HepG2 (cell line): ENCODE measurements at regions not wholly inside any gene's neighbourhood (a gene's known extent, or its start where the extent isn't known, plus 50 kb on each side); places are given as distances from the start of the nearest gene placed in this dataset.

Experiments used
- ATAC-seq: fragments of 200-7000 bp; cut with Tn5 transposase; 3 replicates; pipeline ENCODE4 v1.9.1; 2020; ENCODE audit warnings: mild to moderate bottlenecking, moderate library complexity
- BruUV-seq: library from RNA; stranded (reverse); fragments of 400-500 nt; replicated peaks from 2 replicates; lab custom pipeline; 2021; lab: Mats Ljungman, UMichigan
- CTCF ChIA-PET: fragments of 300-600 bp; formaldehyde crosslinking; extraction: SDS; loops from one replicate; lab custom pipeline; 2021; ENCODE audit warnings: low total read pairs, inconsistent platforms, low intra/inter-chr PET ratio; lab: Yijun Ruan, JAX
- POLR2A ChIA-PET: fragments of 350-600 bp; sonication (Branson Sonifier 250); formaldehyde crosslinking; loops from one replicate; lab custom pipeline; 2020; ENCODE audit warnings: antibody characterized with exemption, inconsistent platforms; lab: Yijun Ruan, JAX
- DNase-seq: peaks from one replicate; pipeline ENCODE4 v3.0.0-alpha.2; 2015; ENCODE audit warnings: low spot score
- FAIRE-seq: peaks from 3 replicates; lab custom pipeline; 2011; peaks lifted over from hg19 to GRCh38; lab: Jason Lieb, UNC
- H2AFZ ChIP-seq: one replicate; pipeline ENCODE4 v1.6.1; 2011; ENCODE audit warnings: low read length, inconsistent platforms
- H3K27ac ChIP-seq: fragments of 300-600 bp; 3 replicates; pipeline ENCODE4 v1.8.0; 2011; ENCODE audit warnings: mixed run types, mild to moderate bottlenecking, mixed read lengths, low read length, inconsistent platforms; ENCODE audit not compliant: insufficient read depth; ENCODE audit errors: extremely low read length
- H3K27me3 ChIP-seq, 2 experiments: fragments of 200-600 bp in 1 of 2; 2 replicates in 1 of 2; 3 replicates in 1 of 2; pipeline versions ENCODE4 v1.6.0 to v1.8.0; 2011; ENCODE audit warnings: low read length in 2 of 2, mild to moderate bottlenecking in 2 of 2, moderate library complexity in 2 of 2, inconsistent platforms in 1 of 2; ENCODE audit not compliant: insufficient read depth in 2 of 2, control insufficient read depth in 1 of 2
- H3K36me3 ChIP-seq, 2 experiments: fragments of 200-600 bp in 1 of 2; replicated peaks in 1 of 2; 2 replicates in 1 of 2; 3 replicates in 1 of 2; pipeline versions ENCODE4 v1.5.1 to v1.8.0; 2011; ENCODE audit warnings: low read length in 2 of 2, inconsistent platforms in 1 of 2; ENCODE audit not compliant: insufficient read depth in 2 of 2, control insufficient read depth in 1 of 2
- H3K4me1 ChIP-seq: 2 replicates; pipeline ENCODE4 v1.5.1; 2012; ENCODE audit warnings: low read length, inconsistent platforms; ENCODE audit not compliant: insufficient read depth
- H3K4me2 ChIP-seq: 2 replicates; pipeline ENCODE4 v1.6.0; 2011; ENCODE audit warnings: low read depth, low read length, inconsistent platforms
- H3K4me3 ChIP-seq, 3 experiments: fragments of 200-600 bp in 1 of 3; sonication (generic), shearing (Covaris generic) in 1 of 3; replicated peaks in 1 of 3; 2 replicates each; pipeline ENCODE4 v1.5.1; 2011 to 2016; ENCODE audit warnings: low read length in 3 of 3, inconsistent platforms in 2 of 3, low read depth in 2 of 3, mild to moderate bottlenecking in 2 of 3, control low read depth in 1 of 3, mixed read lengths in 1 of 3; ENCODE audit not compliant: insufficient read depth in 1 of 3
- H3K79me2 ChIP-seq: one replicate; pipeline ENCODE4 v1.6.1; 2011; ENCODE audit warnings: low read length, inconsistent platforms; ENCODE audit not compliant: insufficient read depth
- H3K9ac ChIP-seq: 2 replicates; pipeline ENCODE4 v1.6.0; 2011; ENCODE audit warnings: mild to moderate bottlenecking, low read depth, low read length, inconsistent platforms; ENCODE audit not compliant: insufficient read depth
- H3K9me3 ChIP-seq: 2 replicates; pipeline ENCODE4 v1.5.1; 2012; ENCODE audit warnings: mild to moderate bottlenecking, low read length
- H4K20me1 ChIP-seq: 2 replicates; pipeline ENCODE4 v1.6.0; 2011; ENCODE audit warnings: inconsistent platforms, mild to moderate bottlenecking, low read length, moderate library complexity; ENCODE audit not compliant: insufficient read depth
- EZH2 ChIP-seq: conservative IDR thresholded peaks from 2 replicates; pipeline ENCODE4 v1.6.1; 2012; ENCODE audit warnings: mild to moderate bottlenecking, low read depth, low read length, moderate library complexity
- FOXA1 ChIP-seq, 2 experiments: fragments of 450-650 bp in 1 of 2; sonication (generic) in 1 of 2; formaldehyde crosslinking in 1 of 2; IDR thresholded peaks; 2 replicates each; pipeline versions ENCODE4 v1.4.0 to v1.6.1; 2016 to 2020; ENCODE audit warnings: missing genetic modification reagents in 1 of 2
- MXI1 ChIP-seq: IDR thresholded peaks from 3 replicates; pipeline ENCODE4 v1.6.1; 2012; ENCODE audit warnings: low read depth, low read length, inconsistent platforms, borderline replicate concordance
- NR2F6 ChIP-seq, 2 experiments: IDR thresholded peaks; 2 replicates each; pipeline ENCODE4 v1.6.1; 2016; ENCODE audit warnings: antibody characterized with exemption in 1 of 2, mild to moderate bottlenecking in 1 of 2
- SMC3 ChIP-seq: IDR thresholded peaks from 2 replicates; pipeline ENCODE4 v1.6.1; 2011; ENCODE audit warnings: low read length, improper control_type of control experiment
- TCF7L2 ChIP-seq: IDR thresholded peaks from 2 replicates; pipeline ENCODE4 v1.6.1; 2011; ENCODE audit warnings: mild to moderate bottlenecking, low read depth, low read length, moderate library complexity
- TFDP1 ChIP-seq: IDR thresholded peaks from 2 replicates; pipeline ENCODE4 v1.6.1; 2016; ENCODE audit warnings: missing compliant biosample characterization, missing genetic modification reagents, borderline replicate concordance
- THAP8 ChIP-seq: sonication (generic); formaldehyde crosslinking; IDR thresholded peaks from 2 replicates; pipeline ENCODE4 v1.5.1; 2020; ENCODE audit warnings: missing genetic modification reagents, mild to moderate bottlenecking, borderline replicate concordance
- YEATS2 ChIP-seq: sonication (generic); formaldehyde crosslinking; IDR thresholded peaks from 2 replicates; pipeline ENCODE4 v1.4.0; 2020; ENCODE audit warnings: missing genetic modification reagents, borderline replicate concordance
- ZNF282 ChIP-seq: fragments of 450-650 bp; IDR thresholded peaks from 2 replicates; pipeline ENCODE4 v1.6.1; 2018; ENCODE audit not compliant: partially characterized antibody
- ZNF546 ChIP-seq: sonication (generic); formaldehyde crosslinking; conservative IDR thresholded peaks from 2 replicates; pipeline ENCODE4 v1.8.1; 2023; ENCODE audit warnings: mild to moderate bottlenecking, missing genetic modification reagents
- ZNF674 ChIP-seq: sonication (generic); formaldehyde crosslinking; IDR thresholded peaks from 2 replicates; pipeline ENCODE4 v1.5.0; 2020; ENCODE audit warnings: low read depth, mild to moderate bottlenecking, missing genetic modification reagents
- WGBS: methylation state at CpG from one replicate; pipeline ENCODE4 v1.1.6; 2017; ENCODE audit warnings: low lambda C conversion rate; 5-methylcytosine and 5-hydroxymethylcytosine counted together
- in situ Hi-C: cut with HindIII; loops from 2 replicates; pipeline ENCODE4 v1.10.0; 2017; ENCODE audit warnings: low pct_unique_long_range_greater_than_20kb; ENCODE audit not compliant: extremely low pct_ligation_motif_present
- intact Hi-C: fragments of 100-400 bp; cut with micrococcal nuclease; formaldehyde crosslinking; loops from one replicate; pipeline ENCODE4 v1.10.0; 2022; ENCODE audit not compliant: unreplicated experiment
- TF ChIP-seq, protein P1 (sequence below): sonication (generic); formaldehyde crosslinking; IDR thresholded peaks from 2 replicates; pipeline ENCODE4 v1.4.0; 2020; ENCODE audit warnings: missing genetic modification reagents, low read depth, mild to moderate bottlenecking, borderline replicate concordance
- TF ChIP-seq, protein P2 (sequence below), 2 experiments: sonication (generic) in 1 of 2; formaldehyde crosslinking in 1 of 2; IDR thresholded peaks; 2 replicates each; pipeline versions ENCODE4 v1.6.1 to v1.9.0; 2014 to 2022; ENCODE audit warnings: antibody characterized with exemption in 1 of 2, borderline replicate concordance in 1 of 2, inconsistent platforms in 1 of 2, low read depth in 1 of 2, missing genetic modification reagents in 1 of 2

- H3K9ac ChIP-seq, result no peak overlapping the region
- ChIA-PET CTCF (no interaction called here), POLR2A (no interaction called here)
- H2AFZ ChIP-seq, result no peak overlapping the region
- H3K4me2 ChIP-seq, result no peak overlapping the region
- H4K20me1 ChIP-seq, result no peaks in the 10 kb centered on the region
- no peaks in the 10 kb centered on the region; a peak in 1 of 5 replicates for H3K27me3 ChIP-seq
- no peak overlapping the region for H3K27ac ChIP-seq
- TF ChIP-seq ZNF282, result no peak
- TF ChIP-seq EZH2, result no peak
- TF ChIP-seq, protein P1, sequence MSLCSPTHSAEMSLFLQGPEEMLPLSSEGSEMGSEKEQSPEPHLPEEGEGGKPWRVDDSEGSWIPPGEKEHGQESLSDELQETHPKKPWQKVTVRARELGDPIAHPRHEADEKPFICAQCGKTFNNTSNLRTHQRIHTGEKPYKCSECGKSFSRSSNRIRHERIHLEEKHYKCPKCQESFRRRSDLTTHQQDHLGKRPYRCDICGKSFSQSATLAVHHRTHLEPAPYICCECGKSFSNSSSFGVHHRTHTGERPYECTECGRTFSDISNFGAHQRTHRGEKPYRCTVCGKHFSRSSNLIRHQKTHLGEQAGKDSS, result no peak
- TF ChIP-seq ZNF546 (CRISPR knock-in tag), result no peak
- no peak for TF ChIP-seq ZNF674 (CRISPR knock-in tag)
- no peak for TF ChIP-seq TFDP1 (CRISPR knock-in tag)
- no peak for TF ChIP-seq SMC3
- TF ChIP-seq MXI1, result no peak
- no peak for TF ChIP-seq TCF7L2
- TF ChIP-seq, protein P2, sequence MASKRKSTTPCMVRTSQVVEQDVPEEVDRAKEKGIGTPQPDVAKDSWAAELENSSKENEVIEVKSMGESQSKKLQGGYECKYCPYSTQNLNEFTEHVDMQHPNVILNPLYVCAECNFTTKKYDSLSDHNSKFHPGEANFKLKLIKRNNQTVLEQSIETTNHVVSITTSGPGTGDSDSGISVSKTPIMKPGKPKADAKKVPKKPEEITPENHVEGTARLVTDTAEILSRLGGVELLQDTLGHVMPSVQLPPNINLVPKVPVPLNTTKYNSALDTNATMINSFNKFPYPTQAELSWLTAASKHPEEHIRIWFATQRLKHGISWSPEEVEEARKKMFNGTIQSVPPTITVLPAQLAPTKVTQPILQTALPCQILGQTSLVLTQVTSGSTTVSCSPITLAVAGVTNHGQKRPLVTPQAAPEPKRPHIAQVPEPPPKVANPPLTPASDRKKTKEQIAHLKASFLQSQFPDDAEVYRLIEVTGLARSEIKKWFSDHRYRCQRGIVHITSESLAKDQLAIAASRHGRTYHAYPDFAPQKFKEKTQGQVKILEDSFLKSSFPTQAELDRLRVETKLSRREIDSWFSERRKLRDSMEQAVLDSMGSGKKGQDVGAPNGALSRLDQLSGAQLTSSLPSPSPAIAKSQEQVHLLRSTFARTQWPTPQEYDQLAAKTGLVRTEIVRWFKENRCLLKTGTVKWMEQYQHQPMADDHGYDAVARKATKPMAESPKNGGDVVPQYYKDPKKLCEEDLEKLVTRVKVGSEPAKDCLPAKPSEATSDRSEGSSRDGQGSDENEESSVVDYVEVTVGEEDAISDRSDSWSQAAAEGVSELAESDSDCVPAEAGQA (IDR thresholded peaks at IDR 0.05; ENCODE audit: low read depth), result no peak
- TF ChIP-seq, protein P2 (CRISPR knock-in tag; IDR thresholded peaks at IDR 0.05; ENCODE audit: borderline replicate concordance), result no peak
- no peak for TF ChIP-seq THAP8
- no peak for TF ChIP-seq FOXA1 (IDR thresholded peaks at IDR 0.05)
- TF ChIP-seq FOXA1 (CRISPR knock-in tag; IDR thresholded peaks at IDR 0.05), result no peak
- no peak for TF ChIP-seq NR2F6 (IDR thresholded peaks at IDR 0.05)
- TF ChIP-seq NR2F6 (CRISPR knock-in tag; IDR thresholded peaks at IDR 0.05), result no peak
- TF ChIP-seq YEATS2 (CRISPR knock-in tag), result no peak
- no peaks in the 10 kb centered on the region for H3K9me3 ChIP-seq
- ATAC-seq (no peak), DNase-seq (no peak), FAIRE-seq (no peak)
- in situ Hi-C loops, result no loop called here
- no peaks in the 10 kb centered on the region for H3K4me1 ChIP-seq
- no peak overlapping the region for H3K4me3 ChIP-seq
- H3K79me2 ChIP-seq, result no peaks in the 10 kb centered on the region
- WGBS, result 47% methylated on average over 1 of the region's 1 CpG
- BruUV-seq, result no TSS peak
- H3K36me3 ChIP-seq, result no peaks in the 10 kb centered on the region
- intact Hi-C loops, result no loop called here
Observed at GRCh38 chr4:137993232-137993631, 248.9 kb downstream of the SLC7A11 start.
